ENCODE measurements at regions not wholly inside any gene's neighbourhood (a gene's known extent, or its start where the extent isn't known, plus 50 kb on each side); places are given as distances from the start of the nearest gene placed in this dataset.

DNA sequence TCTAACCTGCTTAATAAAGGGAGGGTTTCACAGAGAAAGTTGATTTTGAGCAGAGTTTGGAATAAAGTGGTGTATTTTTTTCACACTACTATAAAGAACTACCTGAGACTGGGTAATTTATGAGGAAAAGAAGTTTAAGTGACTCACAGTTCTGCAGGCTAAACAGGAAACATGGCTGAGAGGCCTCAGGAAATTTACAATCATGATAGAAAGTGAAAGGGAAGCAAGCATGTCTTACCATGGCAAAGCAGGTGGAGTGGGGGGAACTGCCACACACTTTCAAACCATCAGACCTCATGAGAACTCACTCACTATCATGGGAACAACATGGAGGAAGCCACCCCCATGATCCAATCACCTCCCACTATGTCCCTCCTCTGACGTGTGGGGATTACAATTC is 546.7 kb downstream of the EPHA4 start:
- peak; percentile 5 for DNase-seq (ENCODE audit: low spot score)

DNA sequence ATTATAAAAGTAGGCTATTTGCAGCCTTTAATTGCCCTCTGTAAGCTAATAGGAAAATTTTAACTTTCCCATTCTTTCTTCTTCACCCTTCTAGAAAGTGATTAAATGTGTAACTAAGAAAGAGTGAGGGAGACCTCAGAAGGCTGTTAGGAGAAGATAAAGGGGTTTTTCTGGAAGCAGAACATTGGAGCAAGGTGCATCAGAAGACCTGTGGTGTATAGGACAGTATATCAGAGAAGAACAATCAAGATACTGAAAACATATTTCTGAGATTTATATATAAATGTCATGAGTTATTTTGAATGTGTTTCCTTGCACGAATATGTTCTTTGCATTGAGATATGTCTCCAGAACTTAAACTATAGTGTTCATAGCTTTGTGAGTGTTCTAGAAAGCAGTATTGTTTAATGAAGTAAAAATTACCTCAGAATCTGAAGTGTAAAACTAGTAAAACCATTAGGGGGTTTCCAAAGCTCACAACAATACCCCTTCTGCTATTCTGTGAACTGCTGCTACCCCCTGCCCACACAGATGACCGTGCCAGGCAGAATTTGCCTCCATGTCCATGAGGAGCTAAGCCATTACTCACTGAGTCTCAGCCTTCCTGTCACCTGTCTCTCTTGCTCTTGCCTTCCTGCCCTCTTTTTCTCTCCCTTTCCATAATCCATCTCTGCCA is 537.9 kb downstream of the EPHA4 start:
- no peak for DNase-seq (ENCODE audit: low spot score)

DNA sequence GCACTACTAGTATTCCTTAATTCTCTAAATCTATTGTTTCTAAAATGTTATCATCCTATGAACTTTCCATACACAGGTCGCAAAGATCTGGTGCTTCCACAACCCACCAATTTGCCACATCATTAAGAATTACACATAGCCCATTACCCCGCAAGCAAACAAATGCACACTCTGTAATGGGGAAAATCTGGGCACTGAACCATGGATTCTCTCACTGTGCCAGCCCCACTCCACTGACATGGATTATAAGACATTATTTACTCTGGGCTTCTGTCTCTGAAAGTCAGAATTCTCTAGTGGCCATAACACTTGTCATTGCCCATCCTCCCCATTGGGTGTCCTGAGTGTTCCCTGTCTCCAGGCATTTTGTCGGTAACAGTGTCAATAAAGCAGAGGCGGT is 537.1 kb downstream of the EPHA4 start:
- no peak for DNase-seq (ENCODE audit: low spot score)

DNA sequence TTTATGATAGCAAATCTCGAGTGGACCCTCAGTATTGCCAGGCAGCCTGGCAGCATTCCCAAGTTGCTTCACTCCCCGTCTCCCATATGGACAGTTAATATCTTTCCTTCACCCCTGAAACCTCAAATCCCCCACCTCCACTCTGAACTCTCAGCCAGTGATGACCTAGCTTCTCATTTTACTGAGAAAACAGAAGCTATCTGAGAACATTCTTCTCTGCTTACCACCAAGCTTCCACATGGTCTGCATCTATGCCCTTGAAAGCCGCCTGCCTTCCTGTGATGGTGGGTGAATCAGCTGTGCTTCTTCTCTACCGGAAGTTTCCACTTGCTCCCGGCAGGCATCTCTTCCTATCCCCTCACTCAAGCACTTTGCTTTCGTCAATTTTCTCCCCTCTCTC is 529.2 kb downstream of the EPHA4 start:
- DNase-seq (ENCODE audit: low spot score): no peak

DNA sequence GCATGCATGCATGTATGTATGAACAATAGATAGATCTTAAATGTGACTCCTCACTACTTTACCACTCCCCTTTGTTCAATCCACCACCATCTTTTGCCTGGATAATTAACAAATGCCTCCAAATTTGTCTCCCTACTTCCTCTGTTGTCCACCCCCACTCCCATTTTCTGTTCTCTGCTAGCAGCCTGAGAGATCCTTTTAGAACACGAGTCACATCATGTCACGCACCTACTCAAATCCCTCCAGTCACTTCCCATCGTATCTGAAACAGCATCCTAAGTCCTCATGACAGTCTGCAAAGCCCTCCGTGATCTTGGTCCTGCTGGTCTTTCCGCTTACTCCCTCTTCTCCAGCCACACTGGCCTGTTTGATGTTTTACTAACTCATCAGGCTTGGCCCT is 527.3 kb downstream of the EPHA4 start:
- no peak for DNase-seq (ENCODE audit: low spot score)

DNA sequence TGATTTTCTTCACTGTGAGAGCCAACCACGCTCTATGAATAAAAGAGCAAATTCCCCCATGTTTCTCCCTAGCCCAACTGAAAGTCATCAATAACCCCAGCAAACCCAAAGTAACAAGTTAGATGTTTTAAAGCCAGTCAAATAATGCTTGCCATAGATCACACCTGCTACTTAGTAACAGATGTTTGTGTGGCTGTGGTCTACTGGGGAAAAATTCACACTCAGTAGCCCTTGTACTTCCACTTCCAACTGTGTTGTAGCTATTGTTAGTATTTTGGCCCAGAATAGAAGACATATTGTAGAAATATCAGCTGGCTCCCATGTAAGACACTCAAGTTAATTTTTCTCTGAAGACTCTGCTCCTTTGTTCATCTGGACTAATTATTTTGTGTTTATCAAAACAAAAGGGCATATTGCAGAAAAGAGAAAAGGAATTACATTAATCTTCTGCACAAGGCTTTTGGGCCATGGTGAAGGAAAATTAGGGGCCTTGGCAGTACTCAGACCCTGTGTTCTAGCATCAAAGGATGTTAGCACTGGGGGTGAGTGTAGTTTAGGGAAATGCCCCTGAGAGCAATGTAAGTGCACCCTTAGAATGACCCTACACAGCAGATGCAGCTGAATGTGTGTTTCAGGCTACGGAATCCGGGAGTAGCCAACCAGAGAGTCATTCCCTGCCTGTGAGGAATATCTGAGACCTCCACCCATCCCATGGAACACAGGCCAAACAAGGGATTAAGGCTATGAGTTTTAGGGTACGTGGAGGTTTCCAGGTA is 521.9 kb downstream of the EPHA4 start:
- DNase-seq (ENCODE audit: low spot score): no peak

DNA sequence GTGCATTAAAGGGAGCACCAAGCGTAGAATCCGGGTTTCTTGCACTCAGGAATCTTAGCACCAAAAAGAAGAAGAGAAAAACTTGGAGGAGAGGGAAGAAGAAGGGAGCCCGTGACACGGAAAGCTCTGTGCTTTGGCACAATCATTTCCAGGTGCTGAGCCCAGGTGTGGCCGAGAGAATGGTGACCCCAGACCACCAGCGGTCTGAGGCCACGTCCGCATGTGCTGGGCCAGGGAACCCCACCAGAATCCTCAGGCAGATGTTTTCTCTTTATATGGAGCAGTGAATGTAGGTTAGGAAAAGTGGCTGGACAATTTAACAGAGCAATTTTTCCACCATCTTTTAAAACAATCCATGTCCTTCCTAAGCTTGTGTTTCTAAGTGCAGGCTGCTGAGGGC is 520.9 kb downstream of the EPHA4 start:
- DNase-seq (ENCODE audit: low spot score): no peak

DNA sequence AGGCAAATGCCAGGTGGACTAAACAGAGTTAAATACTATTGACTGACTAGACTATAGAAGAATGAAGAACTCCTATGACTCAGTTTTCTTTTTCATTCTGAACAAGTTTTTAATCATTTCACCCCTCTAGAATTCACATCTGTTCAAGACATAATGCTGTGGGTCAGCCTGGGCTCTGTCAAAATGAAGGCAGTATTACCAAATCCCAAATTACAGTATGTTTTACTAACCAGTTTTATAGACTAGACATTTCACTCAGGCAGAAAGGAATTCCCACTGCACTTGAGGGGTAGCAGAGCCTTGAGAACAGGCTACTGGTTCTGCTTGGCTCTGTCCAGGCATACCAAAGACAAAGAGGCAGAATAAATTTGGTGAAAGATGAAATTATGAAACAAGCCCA is 511.7 kb downstream of the EPHA4 start:
- DNase-seq (ENCODE audit: low spot score): peak; percentile 60

DNA sequence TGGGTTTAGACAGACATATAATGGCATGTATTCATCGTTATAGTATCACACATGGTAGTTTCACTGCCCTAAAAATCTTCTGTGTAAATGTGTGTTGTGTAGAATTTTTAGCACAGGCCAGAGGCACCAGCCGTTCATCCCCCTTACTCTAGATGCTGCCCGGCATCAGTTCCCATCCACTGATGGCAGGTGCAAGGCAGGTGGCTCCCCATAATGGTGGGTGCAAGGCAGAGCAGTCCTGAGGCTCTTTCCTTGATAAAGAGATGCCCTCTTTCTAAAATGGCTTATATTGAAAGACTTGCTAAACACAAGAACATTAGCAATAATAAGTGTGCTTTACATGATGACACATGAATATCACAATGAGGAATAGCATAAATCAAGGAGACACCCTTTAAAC is 508.5 kb downstream of the EPHA4 start:
- no peak for DNase-seq (ENCODE audit: low spot score)

DNA sequence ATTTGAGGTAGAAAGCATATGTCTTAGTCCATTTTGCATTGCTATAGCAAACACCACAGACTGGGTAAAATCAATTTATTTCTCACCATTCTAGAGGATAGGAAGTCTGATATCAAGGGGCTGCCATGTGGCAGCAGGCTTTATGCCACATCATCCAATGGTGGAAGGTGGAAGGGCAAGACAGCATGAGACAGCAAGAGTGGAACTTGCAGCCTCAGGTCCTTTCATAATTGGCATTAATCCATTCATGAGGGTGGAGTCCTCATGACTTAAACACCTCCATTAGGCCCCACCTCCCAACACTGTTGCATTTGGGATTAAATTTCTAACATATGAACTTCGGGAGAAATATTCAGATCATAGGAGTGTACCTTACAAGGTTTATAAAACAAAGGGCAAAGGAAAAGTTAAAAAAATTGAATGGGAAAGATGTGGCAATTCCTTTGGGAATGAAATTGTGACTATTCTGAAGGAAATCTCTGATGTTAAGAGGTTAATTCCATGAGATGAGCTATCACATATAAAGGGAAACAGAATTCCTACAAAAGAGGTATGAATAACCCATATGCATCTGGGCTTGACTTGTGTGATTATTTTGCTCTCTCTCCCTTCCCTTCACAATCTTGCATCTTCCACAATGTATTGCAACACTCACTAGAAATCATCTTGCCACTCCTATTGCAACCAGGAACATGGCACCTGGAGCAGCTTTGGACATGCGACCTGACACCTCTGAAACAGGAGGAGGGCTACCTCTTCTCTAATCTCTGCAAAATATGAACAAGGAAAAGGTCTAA is 507.8 kb downstream of the EPHA4 start:
- no peak for DNase-seq (ENCODE audit: low spot score)

DNA sequence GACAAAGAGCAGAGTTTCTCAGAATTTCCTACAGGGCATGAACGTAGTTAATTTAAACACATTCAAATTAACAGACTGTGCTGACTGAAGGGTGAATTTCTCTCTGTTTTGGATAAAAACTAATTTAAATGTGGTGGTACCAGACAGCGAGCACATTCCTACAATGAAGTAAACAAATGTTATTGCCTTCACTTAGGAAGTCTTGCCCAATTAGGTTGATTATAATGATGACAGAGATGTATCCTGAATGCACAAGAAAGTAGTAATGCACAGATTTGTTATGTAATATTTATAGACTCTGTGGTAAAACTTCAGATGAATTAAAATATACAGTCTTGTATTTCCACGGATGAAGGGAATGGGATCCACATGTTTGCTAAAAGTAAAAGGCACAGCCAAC is 507.2 kb downstream of the EPHA4 start:
- no peak for DNase-seq (ENCODE audit: low spot score)

DNA sequence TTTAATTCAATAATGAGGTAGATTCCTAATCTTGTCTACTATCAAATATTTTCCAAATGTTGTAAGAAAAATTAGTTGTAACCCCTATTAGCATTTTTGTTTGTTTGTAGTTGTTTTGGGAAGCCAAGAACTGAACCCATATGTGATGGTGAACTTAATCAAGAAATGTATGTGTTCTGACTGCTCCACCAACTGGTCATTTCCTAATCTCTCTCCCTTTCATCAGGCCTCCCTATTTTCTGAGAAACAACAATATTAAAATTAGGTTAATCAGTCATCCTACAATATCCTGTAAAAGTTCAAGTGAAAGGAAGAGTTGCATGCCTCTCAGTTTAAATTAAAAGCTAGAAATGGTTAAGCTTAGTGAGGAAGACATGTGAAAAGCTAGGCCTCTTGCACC is 504.0 kb downstream of the EPHA4 start:
- no peak for DNase-seq (ENCODE audit: low spot score)

DNA sequence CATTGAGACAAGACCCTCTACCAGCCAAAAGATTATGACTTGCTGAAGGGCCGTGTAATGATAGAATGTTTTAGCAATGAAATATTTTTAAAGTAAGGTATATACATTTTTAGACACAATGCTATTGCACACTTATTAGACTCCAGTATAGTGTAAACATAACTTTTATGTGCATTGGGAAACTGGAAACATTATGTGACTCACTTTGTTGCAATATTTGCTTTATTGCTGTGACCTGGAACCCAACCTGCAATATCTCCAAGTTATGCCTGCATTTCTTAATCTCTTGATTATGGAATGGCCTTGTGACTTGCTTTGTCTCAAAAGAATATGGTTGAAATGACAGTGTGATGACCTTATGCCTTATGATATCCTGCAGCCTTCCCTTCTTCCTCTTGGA is 502.0 kb downstream of the EPHA4 start:
- no peak for DNase-seq (ENCODE audit: low spot score)

DNA sequence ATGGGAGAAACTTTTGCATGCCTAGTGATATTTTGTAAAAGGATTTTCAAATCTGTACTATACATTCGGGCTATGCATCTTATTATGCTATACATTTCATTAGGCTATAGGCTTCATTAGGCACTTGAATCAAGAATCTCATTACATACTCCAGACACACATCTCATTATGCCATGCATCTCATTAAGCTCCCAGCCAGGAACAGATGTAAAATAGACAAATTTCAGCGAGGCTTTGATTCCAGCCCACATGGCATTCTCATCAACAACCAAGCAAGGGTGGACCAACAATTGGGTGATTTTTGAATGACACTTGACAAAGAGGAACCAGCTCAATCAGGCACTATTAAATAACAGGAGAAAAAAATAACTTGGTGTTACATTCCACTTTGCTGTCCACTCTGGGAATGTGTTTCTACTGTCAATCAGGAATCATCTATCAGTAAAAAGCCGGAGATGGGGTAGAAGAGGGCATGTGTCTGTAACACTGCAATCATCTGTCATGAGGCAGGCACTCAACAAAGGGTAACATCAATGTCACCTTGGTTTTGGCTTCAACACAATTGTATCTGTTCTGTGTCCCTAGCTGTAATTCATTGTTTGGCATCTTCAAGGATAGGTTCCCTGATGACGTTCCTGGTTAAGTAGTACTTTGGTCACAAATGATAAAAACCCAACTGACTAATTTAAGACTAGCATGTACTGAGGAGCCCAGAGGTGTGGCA is 498.6 kb downstream of the EPHA4 start:
- DNase-seq (ENCODE audit: low spot score): no peak

DNA sequence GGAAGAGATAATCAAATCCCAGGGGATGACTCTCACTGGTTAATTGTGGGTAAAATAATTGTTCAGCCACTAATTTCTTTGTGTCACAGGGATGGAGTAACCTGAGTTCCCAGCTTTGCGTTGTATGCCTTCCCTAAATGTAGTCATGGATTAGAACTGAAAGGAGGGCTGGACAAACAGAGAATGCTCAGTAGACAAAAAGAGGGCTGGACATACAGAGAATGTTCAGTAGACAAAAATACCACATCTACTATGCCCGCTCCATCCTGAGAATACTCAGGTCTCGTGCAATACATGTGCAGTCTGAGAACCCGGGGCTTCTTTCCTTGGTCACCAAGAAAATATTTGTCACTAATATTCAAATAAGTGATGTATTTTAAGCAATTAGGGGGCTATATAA is 497.9 kb downstream of the EPHA4 start:
- DNase-seq (ENCODE audit: low spot score): no peak

DNA sequence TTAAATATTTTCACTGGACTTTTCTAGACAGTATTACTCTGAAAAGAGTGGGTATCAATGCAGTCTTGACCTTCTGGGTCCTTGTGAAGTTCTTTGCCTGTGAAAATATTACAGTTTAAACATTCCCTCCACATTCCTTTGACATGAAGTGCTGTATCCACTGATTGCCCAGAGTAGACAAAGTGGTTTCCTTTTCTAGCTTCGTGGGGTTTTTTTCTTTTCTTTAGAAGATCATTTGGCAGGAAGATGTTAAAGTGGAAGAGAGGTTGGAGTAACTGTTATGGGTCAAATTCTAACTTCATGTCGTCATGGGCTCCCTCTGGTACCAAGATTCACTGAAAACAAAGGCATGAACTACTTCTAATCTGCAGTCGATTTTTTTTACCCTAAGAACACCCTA is 496.9 kb downstream of the EPHA4 start:
- peak; percentile 30 for DNase-seq (ENCODE audit: low spot score)

DNA sequence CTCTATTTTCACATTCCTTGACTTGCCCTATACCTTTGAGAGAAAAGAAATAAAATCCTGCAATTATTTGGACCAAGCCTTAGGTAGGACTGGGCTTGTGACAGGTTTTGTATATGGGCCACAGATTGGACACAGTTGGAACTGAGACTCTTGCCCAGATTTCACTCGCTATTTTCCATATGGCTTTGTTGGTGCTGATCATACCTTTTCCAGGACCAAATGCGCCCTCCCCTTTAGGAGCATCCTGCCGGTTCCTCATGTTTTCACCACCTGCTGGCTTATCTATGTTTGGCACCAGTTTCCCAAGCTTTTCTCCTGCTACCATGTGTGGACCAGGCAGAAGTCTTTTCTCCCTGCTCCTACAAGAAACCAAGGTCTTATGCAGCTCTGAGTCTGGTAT is 494.9 kb downstream of the EPHA4 start:
- DNase-seq (ENCODE audit: low spot score): no peak

DNA sequence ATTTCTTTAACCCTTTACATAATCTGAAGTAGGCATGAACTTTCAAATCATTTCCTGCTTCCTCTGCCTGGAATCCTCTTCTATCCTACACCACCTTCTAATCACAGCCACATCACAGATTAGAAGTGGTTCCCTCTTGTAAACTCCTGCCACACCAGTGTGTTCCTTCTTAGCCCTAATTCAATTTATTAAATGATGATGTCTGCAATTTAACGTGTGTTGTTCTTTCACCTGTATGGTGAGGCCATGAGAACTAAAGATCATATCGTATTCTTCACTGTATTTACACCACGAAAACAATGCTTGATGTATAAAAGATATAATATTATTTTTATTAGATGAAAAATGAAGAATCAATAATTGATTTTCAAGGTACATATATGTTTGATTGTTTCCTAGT is 494.3 kb downstream of the EPHA4 start:
- DNase-seq (ENCODE audit: low spot score): no peak

DNA sequence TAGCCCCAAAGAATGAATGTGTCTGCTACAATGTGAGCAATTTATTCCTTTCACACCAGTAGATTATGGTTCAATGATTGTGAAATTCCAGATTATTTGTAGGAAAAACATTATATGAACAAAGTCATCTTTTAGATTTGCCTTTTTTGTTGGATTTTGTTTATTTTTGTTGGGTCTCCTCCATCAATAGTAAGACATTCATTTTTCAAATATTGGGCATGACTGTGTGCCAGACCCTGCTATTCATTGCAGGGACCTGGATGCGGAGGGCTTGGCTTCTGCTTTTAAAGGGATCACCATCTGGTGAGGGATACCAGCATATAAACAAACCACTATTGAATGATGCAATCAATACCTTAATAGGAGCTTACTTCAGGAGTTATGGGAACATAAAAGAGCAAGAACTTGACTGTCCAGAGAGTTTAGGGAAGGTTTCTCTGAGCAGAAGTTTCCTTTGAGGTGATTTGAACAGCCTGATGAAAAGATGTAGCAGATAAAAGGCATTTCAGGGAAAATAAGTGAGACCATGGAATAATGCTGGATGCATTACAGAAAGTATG is 486.7 kb downstream of the EPHA4 start:
- no peak for DNase-seq (ENCODE audit: low spot score)

DNA sequence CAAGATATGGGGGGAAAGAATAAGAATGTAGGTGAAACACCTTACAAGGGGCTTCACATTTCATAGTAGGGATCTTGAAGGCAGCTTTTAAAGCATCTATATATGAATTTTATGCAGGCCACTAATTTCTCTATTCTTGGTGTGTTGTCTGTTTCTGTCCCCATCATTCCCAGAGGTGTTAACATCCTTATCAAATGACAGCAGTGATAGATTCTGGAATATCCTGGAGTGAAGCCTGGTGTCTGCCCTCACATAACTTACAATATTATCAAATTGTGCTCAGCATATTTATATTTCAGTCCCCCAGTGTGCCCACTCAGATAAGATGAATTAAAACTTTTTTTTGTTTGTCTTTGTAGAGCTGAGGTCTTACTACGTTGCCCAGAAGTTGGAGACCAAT is 486.2 kb downstream of the EPHA4 start:
- no peak for DNase-seq (ENCODE audit: low spot score)

DNA sequence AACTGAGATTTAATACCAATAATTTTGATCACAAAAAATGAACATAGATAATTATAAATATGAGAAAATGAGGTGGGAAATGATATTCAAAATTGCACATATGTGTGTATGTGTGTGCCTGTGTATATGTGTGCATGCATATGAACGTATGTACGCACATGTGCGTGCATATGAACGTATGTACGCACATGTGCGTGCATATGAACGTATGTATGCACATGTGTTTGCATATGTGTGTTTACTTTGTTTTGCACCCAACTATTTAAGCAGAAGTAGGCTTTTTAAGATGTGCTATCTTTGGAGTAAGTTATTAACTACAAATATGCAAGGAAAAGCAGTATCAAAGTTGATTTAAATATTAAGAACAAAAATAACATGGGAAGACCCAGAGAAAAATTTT is 484.3 kb downstream of the EPHA4 start:
- DNase-seq (ENCODE audit: low spot score): no peak

DNA sequence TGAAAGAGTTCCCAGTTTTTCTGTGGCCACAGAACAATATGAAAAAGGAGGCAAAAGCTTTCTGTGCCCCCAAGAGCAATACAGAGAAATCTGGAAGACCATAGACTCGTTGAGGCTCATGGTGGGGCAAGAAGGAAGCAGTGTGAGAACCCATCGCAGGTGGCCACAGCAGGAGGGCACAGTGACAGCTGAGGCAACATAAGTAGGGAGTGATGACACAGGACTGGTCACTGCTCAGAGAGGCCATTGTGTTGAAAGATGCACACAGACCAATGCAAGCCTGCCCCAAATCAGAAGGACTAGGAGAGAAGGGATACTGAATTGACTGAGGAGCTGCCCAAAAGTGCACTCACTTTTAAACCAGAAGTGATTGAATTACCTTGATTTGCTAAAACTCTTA is 483.6 kb downstream of the EPHA4 start:
- no peak for DNase-seq (ENCODE audit: low spot score)
